Liver (tissue), 3 donors: ENCODE measurements at regions not wholly inside any gene's neighbourhood (a gene's known extent, or its start where the extent isn't known, plus 50 kb on each side); places are given as distances from the start of the nearest gene placed in this dataset.

Experiments
- EGR1 ChIP-seq, 2 donors: IDR thresholded peaks; 2 replicates each; pipeline ENCODE4 v1.6.1; 2016 to 2018; ENCODE audit warnings: antibody characterized with exemption in 2 of 2, low read depth in 2 of 2
- GABPA ChIP-seq, 2 donors: IDR thresholded peaks in 1 of 2; conservative IDR thresholded peaks in 1 of 2; 2 replicates each; pipeline ENCODE4 v1.6.1; 2016; ENCODE audit warnings: antibody characterized with exemption in 2 of 2, mild to moderate bottlenecking in 1 of 2, moderate library complexity in 1 of 2
- RAD21 ChIP-seq, 2 donors: IDR thresholded peaks; 2 replicates each; pipeline ENCODE4 v1.6.1; 2016; ENCODE audit warnings: antibody characterized with exemption in 2 of 2, mild to moderate bottlenecking in 2 of 2
- SP1 ChIP-seq: IDR thresholded peaks from 2 replicates; pipeline ENCODE4 v1.6.1; 2018; ENCODE audit warnings: antibody characterized with exemption, mild to moderate bottlenecking
- TAF1 ChIP-seq: conservative IDR thresholded peaks from 2 replicates; pipeline ENCODE4 v1.6.1; 2016; ENCODE audit warnings: antibody characterized with exemption, mild to moderate bottlenecking
- TF ChIP-seq, protein P1 (sequence below): fragments of 150-350 bp; IDR thresholded peaks from 2 replicates; pipeline ENCODE4 v1.5.1; 2017; ENCODE audit warnings: improper control_type of control experiment, low read depth, low read length; ENCODE audit not compliant: missing input control
- TF ChIP-seq, protein P2 (sequence below): IDR thresholded peaks from 2 replicates; pipeline ENCODE4 v1.6.1; 2016; ENCODE audit warnings: antibody characterized with exemption, mild to moderate bottlenecking
- donor health status: healthy.
- donor health status: healthy.

DNA sequence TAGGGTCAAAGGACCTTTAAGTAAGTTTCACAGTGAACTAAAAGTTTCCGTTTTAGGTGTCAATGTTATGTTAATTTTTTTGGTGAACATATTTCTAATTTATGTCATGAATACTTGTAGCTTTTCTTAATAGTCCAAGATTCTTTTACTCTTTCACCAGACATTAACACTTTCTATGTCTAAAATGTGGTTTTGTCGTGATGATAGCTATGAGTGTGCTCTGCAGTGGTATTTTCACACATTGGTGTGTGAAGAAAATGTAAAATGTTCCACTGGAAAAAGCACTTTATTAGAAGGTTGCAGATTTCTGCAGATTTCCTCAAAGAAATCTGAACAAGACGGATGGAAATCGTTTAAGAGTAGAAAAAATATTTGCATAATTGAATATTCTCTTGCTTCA, 561.0 kb upstream of the ANKRD30A start:
- TF ChIP-seq SP1 (no peak), TAF1 (no peak), EGR1 (IDR thresholded peaks at IDR 0.05; ENCODE audit: low read depth in 2 of 2) (no peak), GABPA (IDR thresholded peaks at IDR 0.05 in 1 of 2, conservative IDR thresholded peaks at IDR 0.05 in 1 of 2) (no peak), RAD21 (IDR thresholded peaks at IDR 0.05) (no peak)
- TF ChIP-seq, protein P1, sequence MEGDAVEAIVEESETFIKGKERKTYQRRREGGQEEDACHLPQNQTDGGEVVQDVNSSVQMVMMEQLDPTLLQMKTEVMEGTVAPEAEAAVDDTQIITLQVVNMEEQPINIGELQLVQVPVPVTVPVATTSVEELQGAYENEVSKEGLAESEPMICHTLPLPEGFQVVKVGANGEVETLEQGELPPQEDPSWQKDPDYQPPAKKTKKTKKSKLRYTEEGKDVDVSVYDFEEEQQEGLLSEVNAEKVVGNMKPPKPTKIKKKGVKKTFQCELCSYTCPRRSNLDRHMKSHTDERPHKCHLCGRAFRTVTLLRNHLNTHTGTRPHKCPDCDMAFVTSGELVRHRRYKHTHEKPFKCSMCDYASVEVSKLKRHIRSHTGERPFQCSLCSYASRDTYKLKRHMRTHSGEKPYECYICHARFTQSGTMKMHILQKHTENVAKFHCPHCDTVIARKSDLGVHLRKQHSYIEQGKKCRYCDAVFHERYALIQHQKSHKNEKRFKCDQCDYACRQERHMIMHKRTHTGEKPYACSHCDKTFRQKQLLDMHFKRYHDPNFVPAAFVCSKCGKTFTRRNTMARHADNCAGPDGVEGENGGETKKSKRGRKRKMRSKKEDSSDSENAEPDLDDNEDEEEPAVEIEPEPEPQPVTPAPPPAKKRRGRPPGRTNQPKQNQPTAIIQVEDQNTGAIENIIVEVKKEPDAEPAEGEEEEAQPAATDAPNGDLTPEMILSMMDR = no peak
- TF ChIP-seq, protein P2, sequence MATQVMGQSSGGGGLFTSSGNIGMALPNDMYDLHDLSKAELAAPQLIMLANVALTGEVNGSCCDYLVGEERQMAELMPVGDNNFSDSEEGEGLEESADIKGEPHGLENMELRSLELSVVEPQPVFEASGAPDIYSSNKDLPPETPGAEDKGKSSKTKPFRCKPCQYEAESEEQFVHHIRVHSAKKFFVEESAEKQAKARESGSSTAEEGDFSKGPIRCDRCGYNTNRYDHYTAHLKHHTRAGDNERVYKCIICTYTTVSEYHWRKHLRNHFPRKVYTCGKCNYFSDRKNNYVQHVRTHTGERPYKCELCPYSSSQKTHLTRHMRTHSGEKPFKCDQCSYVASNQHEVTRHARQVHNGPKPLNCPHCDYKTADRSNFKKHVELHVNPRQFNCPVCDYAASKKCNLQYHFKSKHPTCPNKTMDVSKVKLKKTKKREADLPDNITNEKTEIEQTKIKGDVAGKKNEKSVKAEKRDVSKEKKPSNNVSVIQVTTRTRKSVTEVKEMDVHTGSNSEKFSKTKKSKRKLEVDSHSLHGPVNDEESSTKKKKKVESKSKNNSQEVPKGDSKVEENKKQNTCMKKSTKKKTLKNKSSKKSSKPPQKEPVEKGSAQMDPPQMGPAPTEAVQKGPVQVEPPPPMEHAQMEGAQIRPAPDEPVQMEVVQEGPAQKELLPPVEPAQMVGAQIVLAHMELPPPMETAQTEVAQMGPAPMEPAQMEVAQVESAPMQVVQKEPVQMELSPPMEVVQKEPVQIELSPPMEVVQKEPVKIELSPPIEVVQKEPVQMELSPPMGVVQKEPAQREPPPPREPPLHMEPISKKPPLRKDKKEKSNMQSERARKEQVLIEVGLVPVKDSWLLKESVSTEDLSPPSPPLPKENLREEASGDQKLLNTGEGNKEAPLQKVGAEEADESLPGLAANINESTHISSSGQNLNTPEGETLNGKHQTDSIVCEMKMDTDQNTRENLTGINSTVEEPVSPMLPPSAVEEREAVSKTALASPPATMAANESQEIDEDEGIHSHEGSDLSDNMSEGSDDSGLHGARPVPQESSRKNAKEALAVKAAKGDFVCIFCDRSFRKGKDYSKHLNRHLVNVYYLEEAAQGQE = no peak
